Lower leg skin (tissue), 4 donors: ENCODE measurements at regions not wholly inside any gene's neighbourhood (a gene's known extent, or its start where the extent isn't known, plus 50 kb on each side); places are given as distances from the start of the nearest gene placed in this dataset.

Experiments used
- DNase-seq, 2 donors: peaks; one replicate each; pipeline ENCODE4 v3.0.0-alpha.2; 2019; ENCODE audit warnings: low spot score in 2 of 2
- H3K4me3 ChIP-seq: fragments of 200-600 bp; sonication (generic); 2 replicates; pipeline ENCODE4 v1.5.1; 2017; ENCODE audit warnings: mild to moderate bottlenecking, low read depth; ENCODE audit not compliant: poor library complexity, severe bottlenecking
- POLR2A ChIP-seq, 2 donors: fragments of 450-650 bp; IDR thresholded peaks; one replicate each; pipeline ENCODE4 v1.6.1; 2016 to 2017; ENCODE audit warnings: antibody characterized with exemption in 2 of 2, mild to moderate bottlenecking in 1 of 2, moderate library complexity in 1 of 2
- WGBS, 2 donors: methylation state at CpG; one replicate each; pipeline ENCODE4 v1.1.5; 2018; 5-methylcytosine and 5-hydroxymethylcytosine counted together
- intact Hi-C: fragments of 100-400 bp; cut with DNase I; formaldehyde crosslinking; loops from one replicate; pipeline ENCODE4 v1.15.0; 2023; ENCODE audit warnings: low total_unique reads
- TF ChIP-seq, protein P1 (sequence below), 3 donors: fragments of 450-650 bp; IDR thresholded peaks; one replicate each; pipeline ENCODE4 v1.5.1; 2016; ENCODE audit warnings: antibody characterized with exemption in 3 of 3, mild to moderate bottlenecking in 3 of 3, moderate library complexity in 2 of 3

DNA sequence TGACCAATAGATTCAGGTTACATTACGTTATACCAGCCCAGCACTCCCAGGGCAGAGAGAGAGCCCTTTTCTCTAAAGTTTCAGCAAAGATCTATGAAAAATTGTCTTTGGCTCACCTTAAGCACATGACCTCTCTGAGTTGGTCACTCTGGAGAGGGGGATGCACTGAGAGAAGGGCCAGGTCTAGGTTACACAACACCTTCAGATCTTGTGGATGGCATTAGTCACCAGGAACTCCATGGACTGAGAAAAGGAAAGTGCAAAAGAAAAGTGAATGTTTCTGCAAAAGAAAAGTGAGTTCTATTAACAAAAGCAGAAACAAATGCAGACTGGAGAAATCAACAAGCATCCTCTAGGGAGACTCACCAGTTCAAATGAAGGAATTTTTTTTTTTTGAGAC is 253.3 kb upstream of the SALL1 start:
- intact Hi-C loops, result no loop called here
- 53 to 80% methylated on average over 1 of the region's 1 CpG for WGBS, 2 donors
- H3K4me3 ChIP-seq, result no peak overlapping the region
- TF ChIP-seq, protein P1, sequence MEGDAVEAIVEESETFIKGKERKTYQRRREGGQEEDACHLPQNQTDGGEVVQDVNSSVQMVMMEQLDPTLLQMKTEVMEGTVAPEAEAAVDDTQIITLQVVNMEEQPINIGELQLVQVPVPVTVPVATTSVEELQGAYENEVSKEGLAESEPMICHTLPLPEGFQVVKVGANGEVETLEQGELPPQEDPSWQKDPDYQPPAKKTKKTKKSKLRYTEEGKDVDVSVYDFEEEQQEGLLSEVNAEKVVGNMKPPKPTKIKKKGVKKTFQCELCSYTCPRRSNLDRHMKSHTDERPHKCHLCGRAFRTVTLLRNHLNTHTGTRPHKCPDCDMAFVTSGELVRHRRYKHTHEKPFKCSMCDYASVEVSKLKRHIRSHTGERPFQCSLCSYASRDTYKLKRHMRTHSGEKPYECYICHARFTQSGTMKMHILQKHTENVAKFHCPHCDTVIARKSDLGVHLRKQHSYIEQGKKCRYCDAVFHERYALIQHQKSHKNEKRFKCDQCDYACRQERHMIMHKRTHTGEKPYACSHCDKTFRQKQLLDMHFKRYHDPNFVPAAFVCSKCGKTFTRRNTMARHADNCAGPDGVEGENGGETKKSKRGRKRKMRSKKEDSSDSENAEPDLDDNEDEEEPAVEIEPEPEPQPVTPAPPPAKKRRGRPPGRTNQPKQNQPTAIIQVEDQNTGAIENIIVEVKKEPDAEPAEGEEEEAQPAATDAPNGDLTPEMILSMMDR (IDR thresholded peaks at IDR 0.05), result no peak
- no peak for DNase-seq

DNA sequence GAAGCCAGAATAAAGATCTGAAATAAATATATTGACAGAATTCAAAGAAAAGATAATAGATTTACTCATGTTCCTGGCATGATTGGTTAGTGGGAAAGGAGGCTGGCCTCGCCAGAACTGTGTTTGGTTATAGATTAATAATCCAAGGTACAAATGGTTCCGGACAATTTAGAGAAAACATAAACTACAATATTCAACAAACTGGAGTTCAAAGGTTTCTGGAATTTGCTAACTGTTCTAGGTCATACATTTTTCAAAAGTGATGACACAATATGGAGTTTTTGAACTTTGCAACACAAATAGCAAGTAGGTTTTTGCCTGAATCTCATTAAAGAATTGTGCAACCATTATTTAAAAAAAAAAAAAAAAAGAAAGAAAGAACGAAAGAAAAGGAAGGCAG is 251.7 kb upstream of the SALL1 start:
- 28 to 30% methylated on average over 3 of the region's 3 CpGs for WGBS, 2 donors
- no peak for TF ChIP-seq POLR2A (IDR thresholded peaks at IDR 0.05)
- TF ChIP-seq, protein P1 (IDR thresholded peaks at IDR 0.05), result no peak
- intact Hi-C loops, result no loop called here
- no peak for DNase-seq
- H3K4me3 ChIP-seq, result no peak overlapping the region

DNA sequence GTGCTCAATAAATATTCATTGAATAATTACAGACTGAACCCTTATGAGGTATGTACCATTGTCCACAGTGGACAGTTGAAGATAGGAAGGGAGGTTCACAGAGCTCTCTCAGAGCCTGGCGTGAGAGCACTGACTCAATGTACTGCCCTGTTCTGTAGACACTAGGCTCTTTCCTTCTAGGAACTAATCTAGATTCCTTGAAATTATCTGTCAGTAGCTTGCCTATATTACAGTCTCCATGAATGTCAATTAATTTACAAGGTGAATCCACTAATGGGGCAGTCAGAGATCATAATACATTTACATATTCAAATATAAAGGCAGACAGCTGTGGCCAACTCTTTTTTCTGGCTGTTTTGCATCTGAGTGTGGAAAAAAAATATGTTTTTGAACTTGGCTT is 251.2 kb upstream of the SALL1 start:
- TF ChIP-seq POLR2A (IDR thresholded peaks at IDR 0.05), result no peak
- TF ChIP-seq, protein P1 (IDR thresholded peaks at IDR 0.05), result no peak
- 88 to 92% methylated on average over 1 of the region's 1 CpG for WGBS, 2 donors
- no peak for DNase-seq
- intact Hi-C loops, result no loop called here
- H3K4me3 ChIP-seq, result no peak overlapping the region

DNA sequence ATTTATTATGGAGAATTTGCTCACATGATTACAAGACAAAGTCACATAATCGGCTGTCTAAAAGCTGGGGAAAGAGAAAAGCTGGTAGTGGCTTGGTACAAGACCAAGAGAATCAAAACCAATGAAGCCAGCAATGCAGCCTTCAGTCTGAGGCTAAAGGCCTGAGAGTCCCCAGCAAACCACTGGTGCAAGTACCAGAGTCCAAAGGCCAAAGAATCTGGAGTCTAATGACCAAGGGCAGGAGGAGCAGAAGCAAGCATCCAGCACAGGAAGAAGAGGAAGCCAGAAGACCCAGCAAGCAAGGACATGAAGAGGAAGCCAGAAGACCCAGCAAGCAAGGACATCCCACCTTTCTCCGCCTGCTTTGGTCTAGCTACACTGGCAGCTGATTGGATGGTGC is 250.6 kb upstream of the SALL1 start:
- no peak overlapping the region for H3K4me3 ChIP-seq
- WGBS, 2 donors, result 82 to 96% methylated on average over 2 of the region's 2 CpGs
- intact Hi-C loops, result no loop called here
- TF ChIP-seq, protein P1 (IDR thresholded peaks at IDR 0.05), result no peak
- DNase-seq, result no peak

DNA sequence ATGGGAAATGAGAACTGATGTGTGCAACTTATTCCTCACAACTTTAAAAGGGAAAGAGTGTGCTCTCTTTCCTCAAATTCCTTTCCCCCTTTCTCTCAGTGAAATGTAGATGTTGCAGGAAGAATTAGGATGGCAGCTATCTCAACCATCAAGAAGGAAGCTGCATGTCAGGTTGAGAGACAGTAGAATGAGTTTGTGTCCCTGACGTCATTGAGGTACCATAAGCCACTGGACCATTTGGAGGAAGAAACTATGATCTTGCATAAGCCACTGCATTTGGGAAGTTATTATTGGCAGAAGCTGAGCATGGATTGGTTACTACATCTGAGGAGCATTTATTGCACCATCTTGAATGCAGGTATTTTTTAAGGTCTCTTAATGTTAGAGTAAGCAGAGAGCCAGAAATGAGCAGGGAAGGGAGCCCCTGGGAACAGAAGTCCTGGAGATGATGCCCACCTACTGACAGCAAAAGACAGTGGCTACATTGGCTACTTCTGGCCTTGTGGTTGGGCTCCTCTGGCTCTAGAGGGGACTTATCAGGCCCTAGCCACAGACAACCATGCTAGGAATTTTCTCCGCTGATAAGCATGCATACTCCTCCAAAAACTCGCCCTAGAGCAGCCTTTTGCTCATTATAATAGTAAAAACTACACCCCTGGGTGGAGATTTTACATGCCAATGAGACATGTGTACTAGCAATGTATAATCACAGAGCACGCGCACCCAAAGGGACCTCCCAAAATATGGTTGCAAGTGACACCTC is 249.0 kb upstream of the SALL1 start:
- intact Hi-C loops, result no loop called here
- no peak for DNase-seq
- 84 to 85% methylated on average over 5 of the region's 5 CpGs for WGBS, 2 donors
- H3K4me3 ChIP-seq, result no peak overlapping the region
- TF ChIP-seq POLR2A (IDR thresholded peaks at IDR 0.05), result no peak
- TF ChIP-seq, protein P1 (IDR thresholded peaks at IDR 0.05), result no peak

DNA sequence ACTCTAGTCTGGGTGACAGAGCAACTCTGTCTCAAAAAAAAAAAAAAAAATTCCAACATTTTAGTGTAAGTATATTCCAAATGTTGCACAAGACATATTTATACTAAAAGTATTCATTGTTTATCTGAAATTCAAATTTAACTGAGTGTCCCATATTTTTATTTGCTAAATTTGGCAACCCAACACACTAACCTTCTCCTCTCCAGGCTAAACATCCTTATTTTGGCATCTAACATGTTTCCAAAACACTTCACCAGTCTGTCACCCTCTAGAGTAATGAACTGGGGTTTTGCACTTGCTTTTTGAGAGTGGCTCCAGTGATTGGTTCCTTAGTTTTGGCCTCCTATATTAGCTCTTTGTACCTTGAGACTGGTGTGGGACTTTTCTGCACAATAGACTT is 243.4 kb upstream of the SALL1 start:
- TF ChIP-seq POLR2A (IDR thresholded peaks at IDR 0.05), result no peak
- TF ChIP-seq, protein P1 (IDR thresholded peaks at IDR 0.05), result no peak
- no peak overlapping the region for H3K4me3 ChIP-seq
- no peak for DNase-seq
- intact Hi-C loops, result no loop called here
